ENCODE measurements at regions not wholly inside any gene's neighbourhood (a gene's known extent, or its start where the extent isn't known, plus 50 kb on each side); places are given as distances from the start of the nearest gene placed in this dataset.
"Not testable (repeated sequence)": the region's sequence is repeated elsewhere in the genome, so short reads cannot be mapped to it uniquely, and the experiment has no call there.

DNA sequence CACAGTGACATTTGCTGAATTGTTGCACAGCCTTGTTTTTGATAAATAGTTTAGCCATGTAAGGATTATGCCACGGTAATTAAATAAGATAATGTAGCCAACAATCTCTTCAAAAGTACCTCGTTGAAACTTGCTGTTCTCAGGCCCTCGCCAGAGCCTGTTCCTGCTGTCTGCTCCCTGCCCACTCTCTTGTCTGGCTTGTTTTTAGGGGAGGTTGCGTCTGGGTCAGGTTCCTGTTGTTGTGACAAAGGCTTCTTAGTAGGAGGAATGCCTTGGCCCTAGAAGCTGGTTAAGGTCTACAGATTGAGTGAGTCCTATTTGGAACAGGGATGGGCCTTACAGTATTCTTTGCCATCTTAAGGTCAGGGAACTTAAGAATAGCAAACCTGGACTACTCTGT lies 294.0 kb upstream of the NOTCH2NLA start:
- not testable (repeated sequence) for TF ChIP-seq BHLHE40 (IDR thresholded peaks at IDR 0.05; ENCODE audit: borderline replicate concordance); ELF4 (IDR thresholded peaks at IDR 0.05); FOXA1 (IDR thresholded peaks at IDR 0.05); LEF1 (IDR thresholded peaks at IDR 0.05; ENCODE audit: borderline replicate concordance); ARNT (IDR thresholded peaks at IDR 0.05)
- TF ChIP-seq, protein P1, sequence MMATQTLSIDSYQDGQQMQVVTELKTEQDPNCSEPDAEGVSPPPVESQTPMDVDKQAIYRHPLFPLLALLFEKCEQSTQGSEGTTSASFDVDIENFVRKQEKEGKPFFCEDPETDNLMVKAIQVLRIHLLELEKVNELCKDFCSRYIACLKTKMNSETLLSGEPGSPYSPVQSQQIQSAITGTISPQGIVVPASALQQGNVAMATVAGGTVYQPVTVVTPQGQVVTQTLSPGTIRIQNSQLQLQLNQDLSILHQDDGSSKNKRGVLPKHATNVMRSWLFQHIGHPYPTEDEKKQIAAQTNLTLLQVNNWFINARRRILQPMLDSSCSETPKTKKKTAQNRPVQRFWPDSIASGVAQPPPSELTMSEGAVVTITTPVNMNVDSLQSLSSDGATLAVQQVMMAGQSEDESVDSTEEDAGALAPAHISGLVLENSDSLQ (IDR thresholded peaks at IDR 0.05), result not testable (repeated sequence)
